GM18870 (cell line): ENCODE measurements at regions not wholly inside any gene's neighbourhood (a gene's known extent, or its start where the extent isn't known, plus 50 kb on each side); places are given as distances from the start of the nearest gene placed in this dataset.
A peak's percentile ranks its signal among the peaks of the same experiment; 100 is the strongest.

Experiments used
- ATAC-seq: cut with Tn5 transposase; IDR thresholded peaks from one replicate; pipeline ENCODE4 v1.9.1; 2021; ENCODE audit warnings: moderate library complexity; ENCODE audit not compliant: unreplicated experiment

DNA sequence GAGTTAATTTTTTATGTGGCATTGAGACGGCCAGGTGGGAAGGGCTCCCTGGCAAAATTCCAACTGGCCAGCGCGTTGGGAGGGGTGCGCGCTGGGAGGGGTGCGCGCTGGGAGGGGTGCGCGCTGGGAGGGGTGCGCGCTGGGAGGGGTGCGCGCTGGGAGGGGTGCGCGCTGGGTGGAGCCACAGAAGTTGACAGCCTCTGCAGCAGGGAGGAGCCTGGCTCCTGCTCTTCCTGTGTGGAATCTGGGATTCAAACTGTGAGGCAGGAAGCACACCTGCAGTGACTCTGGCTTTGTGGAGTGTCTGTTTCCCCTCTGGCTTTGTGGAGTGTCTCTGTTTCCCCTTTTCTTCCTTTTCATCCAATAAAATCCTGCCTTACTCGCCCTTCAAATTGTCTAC lies 147.9 kb upstream of the CBLN2 start:
- ATAC-seq, result no peak

DNA sequence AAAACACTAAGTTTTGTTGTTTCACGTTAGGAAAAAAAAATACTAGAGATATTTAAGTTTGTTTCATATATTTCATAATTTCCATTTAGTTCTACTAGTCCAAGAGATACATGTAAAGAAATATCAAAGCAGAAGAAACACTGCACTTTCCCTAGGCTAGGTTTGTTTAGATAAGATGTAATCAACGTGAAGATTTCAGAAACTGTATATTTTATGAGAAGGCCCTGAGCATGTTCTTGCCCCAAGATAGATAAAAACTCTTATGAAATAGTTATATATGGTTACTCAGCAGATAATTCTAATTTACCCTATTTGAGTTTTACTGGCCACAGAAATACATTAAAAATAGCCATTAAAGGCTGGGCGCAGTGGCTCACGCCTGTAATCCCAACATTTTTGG lies 143.6 kb upstream of the CBLN2 start:
- no peak for ATAC-seq

DNA sequence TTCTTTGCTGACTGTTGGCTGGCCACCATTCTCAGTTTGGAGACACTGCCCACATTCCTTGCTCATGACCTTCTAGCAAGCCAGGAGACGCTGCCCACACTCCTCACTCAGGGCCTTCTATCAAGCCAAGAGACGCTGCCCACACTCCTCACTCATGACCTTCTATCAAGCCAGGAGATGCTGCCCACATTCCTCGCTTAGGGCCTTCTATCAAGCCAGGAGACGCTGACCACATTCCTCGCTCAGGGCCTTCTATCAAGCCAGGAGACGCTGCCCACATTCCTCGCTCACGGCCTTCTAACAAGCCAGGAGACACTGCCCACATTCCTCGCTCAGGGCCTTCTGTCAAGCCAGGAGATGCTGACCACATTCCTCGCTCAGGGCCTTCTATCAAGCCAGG lies 131.3 kb upstream of the CBLN2 start:
- no peak for ATAC-seq

GRCh38 chr18:72674710-72675109 lies 130.6 kb upstream of the CBLN2 start:
- peak; percentile 93 for ATAC-seq

DNA sequence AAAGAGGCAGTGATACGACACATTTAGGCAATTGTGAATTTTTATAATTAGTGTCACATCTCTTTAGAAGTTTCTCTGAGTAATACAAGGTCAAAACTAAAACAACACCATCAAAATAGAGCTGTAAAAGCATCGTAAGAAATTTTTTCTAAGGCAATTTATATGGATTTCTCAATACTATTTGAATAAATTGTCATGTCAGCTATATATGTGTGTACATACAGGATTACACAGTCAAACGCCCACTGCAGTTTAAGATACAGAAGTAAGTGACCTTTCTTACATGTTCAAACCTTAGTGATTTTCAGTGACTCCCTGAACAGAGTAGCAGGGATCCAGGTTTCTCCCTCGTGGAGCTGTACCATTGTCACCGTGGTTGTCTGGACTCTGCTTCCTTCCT lies 129.1 kb upstream of the CBLN2 start:
- ATAC-seq, result no peak

DNA sequence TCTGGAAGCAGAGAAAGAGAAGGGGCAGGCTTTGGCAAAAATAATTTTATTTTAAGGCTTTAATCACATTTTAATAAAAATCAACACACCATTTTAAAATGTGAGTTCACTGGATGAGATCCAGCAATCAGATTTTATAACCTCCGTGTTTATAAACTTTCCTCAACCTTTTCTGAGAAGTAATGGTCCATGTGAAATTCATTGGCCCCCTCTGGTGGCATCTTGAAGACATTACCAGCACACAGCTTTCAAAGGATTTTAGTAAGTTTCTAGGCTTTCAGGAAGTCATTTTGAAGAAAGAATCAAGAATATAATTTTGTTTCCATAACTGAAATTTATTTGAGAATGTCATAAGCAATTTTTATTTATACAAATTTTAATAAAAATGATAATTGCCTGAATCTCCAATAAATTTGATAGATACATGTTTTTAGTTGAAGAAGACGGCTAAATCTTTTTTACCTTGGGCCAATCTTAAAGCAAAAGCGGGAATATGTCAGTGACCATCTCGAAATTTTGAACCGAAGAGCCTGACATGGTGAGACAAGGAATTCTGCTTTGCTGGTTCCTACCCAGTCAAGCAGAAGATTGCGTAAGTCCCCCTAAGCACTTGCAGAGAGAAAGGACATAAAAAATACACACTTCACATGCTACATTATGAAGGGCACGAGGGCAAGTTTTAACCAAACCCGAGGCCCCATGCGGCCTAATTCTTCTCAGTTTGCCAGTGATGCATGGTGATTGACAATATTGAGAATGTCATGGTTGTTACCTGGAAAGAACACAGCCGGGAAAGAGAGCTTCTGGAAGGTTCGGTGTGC lies 128.4 kb upstream of the CBLN2 start:
- ATAC-seq, result peak; percentile 35

- no peak for ATAC-seq
These were observed 123.8 kb upstream of the CBLN2 start for GRCh38 chr18:72667932-72668331.

DNA sequence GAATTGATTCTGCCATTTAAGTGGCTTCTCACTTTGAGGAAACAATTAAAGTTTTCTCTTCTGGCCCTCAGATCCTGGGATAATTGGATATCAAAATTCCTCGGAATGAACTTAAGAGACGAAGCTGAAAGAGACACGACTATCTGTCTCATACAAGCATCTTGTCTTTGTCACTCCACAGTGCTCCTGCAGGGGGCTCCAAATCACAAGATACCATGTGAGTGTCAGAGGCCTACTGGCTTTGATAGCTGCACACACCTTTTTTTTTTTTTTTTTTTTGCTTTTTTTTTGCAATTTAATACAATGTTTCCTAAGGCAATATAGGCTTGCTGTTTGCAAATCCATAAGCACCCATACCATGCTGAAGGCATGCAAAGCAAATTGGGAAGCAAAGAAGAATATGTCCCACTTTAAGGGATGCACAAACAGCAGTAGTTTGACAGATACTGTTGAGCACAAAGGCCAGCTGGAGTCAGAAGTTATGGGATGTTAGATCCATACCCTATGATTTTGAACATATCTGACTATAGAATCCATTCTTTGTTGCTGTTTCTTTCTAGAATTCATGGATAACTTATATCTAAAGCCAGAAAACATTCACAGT lies 109.0 kb upstream of the CBLN2 start:
- ATAC-seq, result peak; percentile 98

- no peak for ATAC-seq
These were observed 106.9 kb upstream of the CBLN2 start for GRCh38 chr18:72651033-72651432.

DNA sequence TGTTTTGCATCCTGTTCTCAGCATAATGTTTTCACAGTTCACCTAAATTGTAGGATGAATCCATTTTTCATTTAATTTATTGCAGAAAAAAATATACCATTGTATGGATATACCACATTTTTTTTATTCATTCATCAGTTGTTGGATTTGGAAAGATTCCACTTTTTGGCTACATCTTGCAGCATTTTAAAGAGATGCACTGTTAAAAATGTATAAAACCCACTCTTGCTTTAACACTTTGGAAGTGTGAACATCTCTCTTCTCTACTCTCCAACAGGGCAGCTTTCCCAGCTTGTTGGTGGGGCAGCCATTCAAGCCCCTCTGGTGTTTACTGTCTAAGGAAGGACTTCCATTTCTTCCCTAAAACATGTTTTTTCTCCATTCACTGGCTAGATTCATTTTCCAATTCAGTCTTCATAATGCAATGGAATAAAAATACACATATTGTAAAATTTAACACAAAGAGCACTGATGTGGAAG lies 104.4 kb upstream of the CBLN2 start:
- no peak for ATAC-seq

- ATAC-seq, result no peak
These were observed 103.9 kb upstream of the CBLN2 start for GRCh38 chr18:72648079-72648478.

DNA sequence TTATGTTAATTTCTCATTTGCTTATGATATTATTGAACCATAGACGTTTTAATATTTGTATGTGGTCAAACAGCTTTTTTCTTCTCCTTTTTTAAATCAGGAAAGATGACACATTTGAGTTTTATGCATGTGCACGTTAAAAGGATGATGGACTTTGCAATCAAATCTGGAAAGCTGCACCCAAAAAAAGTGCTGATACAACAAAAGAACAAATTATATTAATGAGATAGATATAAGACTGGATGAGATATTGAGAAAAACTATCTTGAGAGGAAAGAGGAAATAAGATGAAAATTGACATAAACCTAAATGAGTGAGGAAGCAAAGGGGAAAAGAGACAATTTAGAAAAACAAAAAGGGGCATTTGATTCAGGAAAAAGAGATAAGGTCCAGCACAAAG lies 96.4 kb upstream of the CBLN2 start:
- no peak for ATAC-seq

DNA sequence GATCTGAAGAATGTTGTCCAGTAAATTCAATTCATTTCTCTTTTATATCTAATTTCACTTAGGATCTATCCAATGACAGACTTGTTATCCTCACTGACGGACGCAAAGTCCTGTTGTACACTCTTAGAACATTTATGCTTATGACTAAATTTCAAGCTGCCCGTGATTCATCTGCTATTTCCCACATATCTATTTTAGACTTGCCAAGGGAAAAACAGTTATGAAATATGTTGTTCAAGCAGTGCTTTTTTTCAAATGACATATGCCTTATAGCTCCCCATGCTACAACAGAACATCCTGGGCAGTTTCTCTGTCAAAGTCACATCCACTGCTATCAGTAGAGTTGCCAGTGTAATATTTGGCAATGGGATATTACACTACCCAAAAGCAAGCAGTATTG lies 94.2 kb upstream of the CBLN2 start:
- ATAC-seq, result no peak

- ATAC-seq, result no peak
These were observed 93.6 kb upstream of the CBLN2 start for GRCh38 chr18:72637721-72638120.

DNA sequence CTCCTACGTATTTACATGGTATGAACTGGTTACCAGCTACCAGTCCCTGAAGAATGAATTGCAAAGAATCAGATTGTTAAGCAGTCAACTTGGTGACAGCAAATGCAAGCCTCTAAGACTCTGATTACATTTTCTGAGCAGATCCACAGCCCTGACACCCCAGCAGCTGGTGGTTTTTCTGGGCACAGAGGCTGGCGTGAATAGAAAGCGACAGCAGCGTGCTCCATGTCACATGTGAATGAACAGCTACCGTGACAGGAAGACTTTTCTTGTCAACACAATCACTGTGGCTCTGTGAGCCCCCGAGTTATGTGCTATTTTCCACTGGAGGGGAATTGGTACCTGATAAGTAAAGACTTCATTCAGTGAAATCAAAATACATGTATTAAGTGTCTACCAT lies 93.2 kb upstream of the CBLN2 start:
- ATAC-seq, result no peak

GRCh38 chr18:72636611-72637010 lies 92.5 kb upstream of the CBLN2 start:
- no peak for ATAC-seq

DNA sequence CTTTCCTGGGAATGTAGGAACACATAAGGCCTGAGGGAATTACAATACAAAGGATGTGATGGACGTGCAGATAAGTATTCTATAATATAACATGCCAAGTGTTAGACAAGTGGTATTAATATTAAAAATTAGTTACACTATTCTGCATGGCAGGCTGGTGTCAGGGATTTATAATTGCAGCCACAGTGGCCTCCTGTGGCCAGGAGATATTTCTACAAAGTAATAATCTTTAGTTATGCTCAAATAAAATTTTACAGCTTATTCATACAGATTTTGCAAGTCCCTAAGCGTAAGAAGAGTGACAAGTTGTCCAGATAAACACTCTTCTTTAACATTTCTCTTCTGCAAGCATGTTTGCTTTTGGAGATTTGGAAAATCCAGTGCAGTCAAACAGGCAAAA lies 90.4 kb upstream of the CBLN2 start:
- ATAC-seq, result no peak

DNA sequence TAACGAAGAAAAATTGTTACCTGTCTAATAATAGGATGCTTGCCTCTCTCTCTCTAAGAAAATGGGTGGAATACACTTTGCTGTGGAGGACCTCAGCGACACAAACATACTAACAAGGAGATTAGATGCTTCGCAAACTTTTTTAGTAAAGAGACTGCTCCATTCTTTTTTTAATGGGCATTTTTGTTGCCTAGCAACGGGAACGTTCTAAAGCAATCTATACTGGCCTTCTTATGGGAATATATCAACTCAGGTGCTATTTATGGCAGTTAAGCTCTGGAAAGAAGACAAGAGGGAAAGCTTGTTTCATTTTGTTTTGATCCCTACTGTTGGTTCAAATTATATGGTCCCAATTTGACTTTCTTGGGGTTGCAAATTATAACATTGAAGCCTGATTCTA lies 86.8 kb upstream of the CBLN2 start:
- no peak for ATAC-seq

- no peak for ATAC-seq
These were observed 79.3 kb upstream of the CBLN2 start for GRCh38 chr18:72623444-72623843.

DNA sequence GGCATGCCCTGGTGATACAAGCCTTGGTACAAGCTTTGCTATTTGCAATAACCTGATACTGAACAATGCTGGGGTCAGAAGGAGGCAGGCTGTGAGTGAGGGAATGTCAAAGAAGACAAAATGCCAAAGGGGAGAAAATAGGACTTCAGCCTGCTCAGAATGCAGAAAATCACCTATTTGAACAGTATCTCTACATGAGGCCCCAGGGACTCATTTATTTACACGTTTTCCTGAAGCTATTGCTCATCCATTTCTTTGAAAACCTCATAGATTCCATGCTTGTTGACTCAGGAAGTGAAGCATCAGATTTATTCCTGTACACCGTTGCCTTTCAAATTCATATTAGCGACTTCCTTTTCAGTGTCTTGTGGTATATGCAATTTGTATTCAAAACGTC lies 69.4 kb upstream of the CBLN2 start:
- no peak for ATAC-seq

DNA sequence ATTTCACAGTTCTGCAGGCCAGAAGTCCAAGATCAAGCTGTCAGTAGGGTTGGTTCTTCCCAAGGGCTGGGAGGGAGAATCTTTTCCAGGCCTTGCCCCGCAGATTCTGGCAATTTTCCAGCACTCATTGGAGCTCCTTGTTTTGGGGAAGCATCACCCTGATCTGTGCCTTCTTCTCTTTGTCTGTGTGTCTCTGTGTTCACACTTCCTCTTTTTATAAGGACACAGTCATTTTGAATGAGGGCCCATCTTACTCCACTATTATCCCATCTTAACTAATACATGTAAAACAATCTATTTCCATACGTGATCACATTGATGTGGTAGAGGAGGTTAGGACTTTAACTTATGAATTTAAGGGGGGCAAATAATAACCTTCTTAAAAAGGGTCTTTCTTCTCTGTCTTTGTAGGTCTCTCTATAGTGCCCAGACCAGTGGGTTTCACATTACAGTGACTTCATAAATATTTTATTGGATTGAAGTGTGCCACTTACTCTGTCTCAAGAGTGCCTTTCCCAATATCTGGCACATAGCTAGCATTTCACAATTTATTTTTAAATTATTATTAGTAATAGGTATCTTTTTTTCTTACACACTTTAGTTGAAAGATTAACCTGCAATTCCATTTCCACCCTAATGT lies 68.9 kb upstream of the CBLN2 start:
- ATAC-seq, result peak; percentile 72

- ATAC-seq, result no peak
These were observed 61.2 kb upstream of the CBLN2 start for GRCh38 chr18:72605376-72605775.
